ENCODE measurements at regions not wholly inside any gene's neighbourhood (a gene's known extent, or its start where the extent isn't known, plus 50 kb on each side); places are given as distances from the start of the nearest gene placed in this dataset.

DNA sequence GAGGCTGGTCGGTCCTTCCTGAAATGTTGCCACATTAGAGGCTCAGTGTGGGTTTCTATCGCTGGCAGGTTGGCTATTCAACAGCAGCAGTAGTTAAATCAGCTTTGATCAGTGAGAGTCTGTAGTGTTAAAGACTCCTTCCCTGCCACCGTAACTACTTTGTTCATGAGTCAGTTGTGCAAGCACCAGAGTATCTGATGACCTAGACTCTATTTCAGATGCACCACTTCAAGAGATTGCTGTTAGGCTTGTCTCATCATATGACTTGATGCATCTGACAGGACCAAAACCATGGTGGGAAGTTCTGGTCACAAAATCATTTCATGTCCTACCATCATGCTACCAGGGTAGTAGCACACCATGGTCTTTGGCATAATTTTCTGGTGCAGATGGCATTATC lies 482.7 kb upstream of the MPDZ start:
- H3K9me3 ChIP-seq = no peaks in the 10 kb centered on the region
- WGBS, 3 donors = 92 to 97% (median 96%) methylated on average over 3 of the region's 3 CpGs
- no peaks in the 10 kb centered on the region for H3K27me3 ChIP-seq
- H3K36me3 ChIP-seq = no peaks in the 10 kb centered on the region
- no peaks in the 10 kb centered on the region for H3K4me1 ChIP-seq (ENCODE audit: insufficient read depth)
- H3K4me3 ChIP-seq = no peak overlapping the region
- intact Hi-C loops (cut with DNase I) = no loop called here
- no peak overlapping the region for H3K27ac ChIP-seq
- DNase-seq = no peak
- TF ChIP-seq, protein P1, sequence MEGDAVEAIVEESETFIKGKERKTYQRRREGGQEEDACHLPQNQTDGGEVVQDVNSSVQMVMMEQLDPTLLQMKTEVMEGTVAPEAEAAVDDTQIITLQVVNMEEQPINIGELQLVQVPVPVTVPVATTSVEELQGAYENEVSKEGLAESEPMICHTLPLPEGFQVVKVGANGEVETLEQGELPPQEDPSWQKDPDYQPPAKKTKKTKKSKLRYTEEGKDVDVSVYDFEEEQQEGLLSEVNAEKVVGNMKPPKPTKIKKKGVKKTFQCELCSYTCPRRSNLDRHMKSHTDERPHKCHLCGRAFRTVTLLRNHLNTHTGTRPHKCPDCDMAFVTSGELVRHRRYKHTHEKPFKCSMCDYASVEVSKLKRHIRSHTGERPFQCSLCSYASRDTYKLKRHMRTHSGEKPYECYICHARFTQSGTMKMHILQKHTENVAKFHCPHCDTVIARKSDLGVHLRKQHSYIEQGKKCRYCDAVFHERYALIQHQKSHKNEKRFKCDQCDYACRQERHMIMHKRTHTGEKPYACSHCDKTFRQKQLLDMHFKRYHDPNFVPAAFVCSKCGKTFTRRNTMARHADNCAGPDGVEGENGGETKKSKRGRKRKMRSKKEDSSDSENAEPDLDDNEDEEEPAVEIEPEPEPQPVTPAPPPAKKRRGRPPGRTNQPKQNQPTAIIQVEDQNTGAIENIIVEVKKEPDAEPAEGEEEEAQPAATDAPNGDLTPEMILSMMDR (IDR thresholded peaks at IDR 0.05) = no peak
- TF ChIP-seq POLR2A (IDR thresholded peaks at IDR 0.05) (no peak), EP300 (IDR thresholded peaks at IDR 0.05) (no peak)

DNA sequence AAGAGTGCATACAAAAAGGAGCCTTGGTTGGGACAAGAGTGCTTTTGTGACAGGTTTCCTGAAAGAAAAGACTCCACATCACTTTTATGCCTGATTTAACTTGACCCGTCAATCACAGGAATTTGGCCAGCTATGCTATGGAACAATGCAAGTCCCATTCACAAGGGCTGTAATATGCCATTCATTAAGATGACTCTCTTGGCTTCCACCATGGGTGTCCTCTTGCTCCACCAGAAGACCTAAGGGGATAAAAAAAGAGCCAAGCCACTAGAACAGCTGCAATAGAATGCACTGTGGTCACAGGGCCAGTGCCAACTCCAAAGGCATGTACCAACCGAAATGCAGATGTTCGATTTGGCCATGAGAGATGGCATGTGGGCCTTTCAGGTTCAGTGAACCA lies 480.1 kb upstream of the MPDZ start:
- intact Hi-C loops (cut with DNase I) = no loop called here
- WGBS, 3 donors = 95 to 97% (median 97%) methylated on average over 3 of the region's 3 CpGs

DNA sequence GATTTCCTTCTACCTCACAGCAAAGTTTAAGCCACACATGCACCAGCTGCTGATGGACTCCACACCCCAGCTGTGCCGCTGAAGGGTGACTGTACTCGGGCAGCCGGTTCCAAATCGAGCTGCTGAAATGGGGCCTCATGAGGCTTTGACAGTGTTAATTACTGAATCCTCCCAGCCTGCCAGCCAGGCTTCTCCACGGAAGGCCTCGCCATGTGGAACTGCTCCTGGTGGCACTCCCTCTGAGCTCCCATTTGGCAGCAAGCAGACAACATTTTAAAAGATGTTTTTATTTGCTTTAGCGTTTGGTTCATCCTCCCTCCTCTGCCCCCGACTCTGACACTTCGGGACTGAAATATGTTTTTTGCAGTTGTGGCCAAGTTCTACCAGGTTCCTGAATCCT lies 479.4 kb upstream of the MPDZ start:
- Histone ChIP-seq H3K4me3 (no peak overlapping the region), H3K27ac (no peak overlapping the region), H3K36me3 (no peaks in the 10 kb centered on the region), H3K27me3 (no peaks in the 10 kb centered on the region), H3K4me1 (ENCODE audit: insufficient read depth) (no peaks in the 10 kb centered on the region), H3K9me3 (no peaks in the 10 kb centered on the region)
- DNase-seq = peak in 1 of 5 donors; percentile 17
- 8 to 17% (median 15%) methylated on average over 9 of the region's 9 CpGs for WGBS, 3 donors
- intact Hi-C loops (cut with DNase I) = no loop called here
- no peak for TF ChIP-seq POLR2A (IDR thresholded peaks at IDR 0.05)
- TF ChIP-seq, protein P1 (IDR thresholded peaks at IDR 0.05) = no peak
- TF ChIP-seq EP300 (IDR thresholded peaks at IDR 0.05) = no peak

More for the DNA sequence above, 480.1 kb upstream of the MPDZ start:
- no peaks in the 10 kb centered on the region for H3K36me3 ChIP-seq
- H3K4me1 ChIP-seq (ENCODE audit: insufficient read depth) = no peaks in the 10 kb centered on the region
- no peaks in the 10 kb centered on the region for H3K9me3 ChIP-seq
- no peaks in the 10 kb centered on the region for H3K27me3 ChIP-seq
- no peak overlapping the region for H3K27ac ChIP-seq
- DNase-seq = no peak
- TF ChIP-seq EP300 (IDR thresholded peaks at IDR 0.05) = no peak
- TF ChIP-seq POLR2A (IDR thresholded peaks at IDR 0.05) = no peak
- TF ChIP-seq, protein P1 (IDR thresholded peaks at IDR 0.05) = no peak
- no peak overlapping the region for H3K4me3 ChIP-seq

DNA sequence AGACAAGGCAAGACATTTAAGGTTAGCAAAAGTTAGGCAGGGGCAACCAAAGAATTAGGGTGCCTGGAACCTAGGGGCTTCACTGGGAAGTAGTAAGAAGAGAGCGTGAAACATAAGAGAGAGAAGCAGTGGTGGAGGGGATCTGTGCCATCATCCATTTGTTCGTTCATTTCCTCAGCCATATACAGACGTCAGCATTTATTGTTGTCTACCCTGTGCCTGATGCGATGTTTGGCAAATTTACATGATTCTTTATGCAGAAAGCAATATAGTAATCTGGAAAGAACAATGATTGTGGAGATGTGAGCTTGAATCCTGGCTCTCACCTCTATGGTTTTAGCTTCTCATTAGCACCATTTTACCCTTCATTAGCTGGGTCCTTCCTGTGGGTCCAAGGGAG lies 477.5 kb upstream of the MPDZ start:
- 93 to 97% (median 96%) methylated on average over 4 of the region's 4 CpGs for WGBS, 3 donors
- H3K9me3 ChIP-seq = no peaks in the 10 kb centered on the region
- no peaks in the 10 kb centered on the region for H3K36me3 ChIP-seq
- no peak for DNase-seq
- TF ChIP-seq POLR2A (IDR thresholded peaks at IDR 0.05) (no peak), EP300 (IDR thresholded peaks at IDR 0.05) (no peak)
- TF ChIP-seq, protein P1 (IDR thresholded peaks at IDR 0.05) = no peak
- no peak overlapping the region for H3K27ac ChIP-seq
- intact Hi-C loops (cut with DNase I) = no loop called here
- no peaks in the 10 kb centered on the region for H3K27me3 ChIP-seq
- no peaks in the 10 kb centered on the region for H3K4me1 ChIP-seq (ENCODE audit: insufficient read depth)
- H3K4me3 ChIP-seq = no peak overlapping the region

DNA sequence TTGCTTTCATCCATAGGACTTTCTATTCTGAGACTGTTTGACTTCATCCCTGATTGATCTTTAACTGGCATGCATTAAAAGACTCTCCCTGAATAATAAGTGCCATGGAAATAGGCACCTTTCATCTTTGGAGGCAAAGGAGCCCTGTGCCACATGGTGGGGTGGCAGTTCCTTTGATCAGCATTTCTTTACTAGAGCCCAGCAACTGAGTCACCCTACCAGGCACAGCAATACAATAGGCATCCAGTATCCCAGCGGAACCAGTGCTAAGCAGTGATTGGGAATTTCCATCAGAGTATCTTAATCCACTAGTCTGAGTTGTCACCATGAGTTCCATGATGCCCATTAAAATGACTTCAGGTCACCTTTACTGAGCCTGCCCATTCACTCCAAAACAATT lies 476.1 kb upstream of the MPDZ start:
- intact Hi-C loops (cut with DNase I) = no loop called here
- WGBS, 3 donors = 90 to 100% (median 95%) methylated on average over 1 of the region's 1 CpG
- no peaks in the 10 kb centered on the region for H3K36me3 ChIP-seq
- H3K4me1 ChIP-seq (ENCODE audit: insufficient read depth) = no peaks in the 10 kb centered on the region
- no peak for DNase-seq
- H3K27ac ChIP-seq = no peak overlapping the region
- no peaks in the 10 kb centered on the region for H3K9me3 ChIP-seq
- H3K4me3 ChIP-seq = no peak overlapping the region
- TF ChIP-seq POLR2A (IDR thresholded peaks at IDR 0.05) = no peak
- no peak for TF ChIP-seq EP300 (IDR thresholded peaks at IDR 0.05)
- TF ChIP-seq, protein P1 (IDR thresholded peaks at IDR 0.05) = no peak
- no peaks in the 10 kb centered on the region for H3K27me3 ChIP-seq
